CD4-positive, alpha-beta T cell treated with Interleukin-15 for 1 hour (primary cell): ENCODE measurements at regions not wholly inside any gene's neighbourhood (a gene's known extent, or its start where the extent isn't known, plus 50 kb on each side); places are given as distances from the start of the nearest gene placed in this dataset.
"Not testable (repeated sequence)": the region's sequence is repeated elsewhere in the genome, so short reads cannot be mapped to it uniquely, and the experiment has no call there.

Experiments used
- DNase-seq: peaks from one replicate; pipeline ENCODE4 v3.0.0-alpha.2; 2020

GRCh38 chr10:3570131-3570729 is 214.8 kb downstream of the KLF6 start:
- no peak for DNase-seq

GRCh38 chr10:3568983-3569382 is 216.0 kb downstream of the KLF6 start:
- DNase-seq = no peak

- no peak for DNase-seq
Observed at GRCh38 chr10:3568392-3568791, 216.6 kb downstream of the KLF6 start.

GRCh38 chr10:3567291-3567963 is 217.6 kb downstream of the KLF6 start:
- no peak for DNase-seq

- no peak for DNase-seq
Observed at GRCh38 chr10:3566627-3567026, 218.4 kb downstream of the KLF6 start.

GRCh38 chr10:3564346-3565002 is 220.5 kb downstream of the KLF6 start:
- no peak for DNase-seq

- no peak for DNase-seq
Observed at GRCh38 chr10:3563298-3563697, 221.7 kb downstream of the KLF6 start.

- DNase-seq = not testable (repeated sequence)
Observed at GRCh38 chr10:3560628-3561027, 224.4 kb downstream of the KLF6 start.

- DNase-seq = no peak
Observed at GRCh38 chr10:3559527-3559926, 225.5 kb downstream of the KLF6 start.

GRCh38 chr10:3559011-3559410 is 226.0 kb downstream of the KLF6 start:
- no peak for DNase-seq

GRCh38 chr10:3556191-3557017 is 228.6 kb downstream of the KLF6 start:
- not testable (repeated sequence) for DNase-seq

- no peak for DNase-seq
Observed at GRCh38 chr10:3554121-3554522, 230.9 kb downstream of the KLF6 start.

- DNase-seq = no peak
Observed at GRCh38 chr10:3552281-3552680, 232.7 kb downstream of the KLF6 start.

GRCh38 chr10:3551761-3552160 is 233.2 kb downstream of the KLF6 start:
- no peak for DNase-seq

- DNase-seq = no peak
Observed at GRCh38 chr10:3549118-3549517, 235.9 kb downstream of the KLF6 start.

- no peak for DNase-seq
Observed at GRCh38 chr10:3548702-3549101, 236.3 kb downstream of the KLF6 start.

GRCh38 chr10:3548076-3548475 is 236.9 kb downstream of the KLF6 start:
- no peak for DNase-seq

GRCh38 chr10:3544561-3544960 is 240.4 kb downstream of the KLF6 start:
- DNase-seq = no peak

GRCh38 chr10:3542185-3542611 is 242.8 kb downstream of the KLF6 start:
- no peak for DNase-seq

- DNase-seq = no peak
Observed at GRCh38 chr10:3539696-3540383, 245.2 kb downstream of the KLF6 start.

GRCh38 chr10:3538656-3539531 is 246.1 kb downstream of the KLF6 start:
- no peak for DNase-seq

- no peak for DNase-seq
Observed at GRCh38 chr10:3538291-3538655, 246.7 kb downstream of the KLF6 start.
